NCI-H1436 (cell line): ENCODE measurements at regions not wholly inside any gene's neighbourhood (a gene's known extent, or its start where the extent isn't known, plus 50 kb on each side); places are given as distances from the start of the nearest gene placed in this dataset.

Source experiments
- DNase-seq: peaks from one replicate; lab custom pipeline; 2025; lab: John Stamatoyannopoulos, UW

DNA sequence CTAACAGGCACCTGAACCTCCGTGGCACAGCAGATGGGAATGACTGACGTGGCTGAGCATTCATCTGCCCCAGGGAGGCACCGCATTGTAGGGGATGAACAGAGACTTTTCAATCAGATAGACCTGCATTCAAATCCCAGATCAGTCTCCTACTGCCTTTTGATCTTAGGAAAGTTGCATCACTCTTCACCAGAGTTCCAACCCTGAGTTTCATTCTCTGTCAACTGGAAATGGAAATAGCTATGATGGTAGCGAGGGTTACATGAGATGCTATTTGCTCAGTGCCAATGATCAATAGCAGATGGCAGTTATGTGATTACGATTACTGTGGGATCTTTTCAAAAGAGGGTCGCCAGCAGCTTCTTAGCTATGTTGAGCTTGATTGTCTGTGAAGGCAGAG, 189.3 kb upstream of the RFC3 start:
- DNase-seq, result no peak

- DNase-seq, result no peak
Observed at GRCh38 chr13:33629605-33630360, 188.2 kb upstream of the RFC3 start.

DNA sequence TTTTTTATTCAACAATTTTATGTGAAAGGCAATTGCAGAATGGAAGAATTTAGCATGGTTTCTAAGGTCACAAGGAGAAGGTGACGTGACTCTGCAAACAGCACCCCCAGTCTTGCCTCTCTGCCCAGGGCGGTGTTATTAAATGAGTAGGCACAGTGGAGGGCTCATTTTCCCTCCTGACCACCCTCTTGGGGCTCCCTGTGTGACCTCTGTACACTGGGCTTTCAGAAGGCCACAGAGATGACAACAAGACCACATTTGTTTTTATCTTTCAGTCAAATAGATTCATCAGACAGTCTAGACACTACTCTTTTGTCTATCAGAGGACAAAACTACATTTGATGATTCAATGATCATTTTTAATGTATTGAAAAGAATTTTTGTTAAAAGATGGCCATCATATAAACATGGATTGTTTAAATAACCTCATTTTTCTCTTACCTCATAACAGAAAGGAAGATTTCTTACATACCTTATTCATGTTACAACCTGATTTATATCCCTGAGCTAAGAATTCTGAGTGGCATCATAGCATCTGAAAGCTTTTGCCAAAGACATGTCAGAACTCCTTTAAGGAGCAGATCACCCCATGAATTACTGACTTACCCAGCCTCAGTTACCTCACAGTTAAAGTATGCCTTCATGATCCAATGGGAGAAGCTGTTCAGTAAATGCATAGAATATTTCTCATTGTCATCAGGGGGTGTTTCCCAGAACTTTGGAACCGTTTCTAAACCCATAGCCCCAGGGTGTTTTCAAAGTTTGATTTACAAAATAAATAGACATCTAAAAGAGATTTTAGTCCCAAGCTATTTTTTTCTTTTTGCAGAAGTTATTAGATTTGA, 184.0 kb upstream of the RFC3 start:
- no peak for DNase-seq

- no peak for DNase-seq
Observed at GRCh38 chr13:33634546-33634982, 183.4 kb upstream of the RFC3 start.

DNA sequence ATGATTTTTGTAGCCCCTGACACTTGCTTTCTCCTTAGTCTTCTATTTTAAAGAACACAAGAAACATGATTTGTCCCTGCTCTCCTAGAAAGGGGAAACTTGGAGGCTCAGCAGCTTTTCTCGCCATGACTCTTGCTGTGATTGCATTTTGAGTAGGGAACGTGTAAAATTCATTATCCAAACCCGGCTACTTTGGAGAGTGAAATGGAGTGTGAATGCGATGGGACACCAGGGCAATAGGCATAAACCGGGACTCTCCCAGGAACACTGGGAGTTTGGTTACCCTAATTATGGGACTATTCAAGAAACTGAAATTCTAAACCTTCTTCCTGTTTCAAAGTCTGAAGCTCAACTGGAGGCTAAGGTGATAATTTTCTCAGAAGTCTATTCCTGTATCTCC, 181.7 kb upstream of the RFC3 start:
- no peak for DNase-seq

DNA sequence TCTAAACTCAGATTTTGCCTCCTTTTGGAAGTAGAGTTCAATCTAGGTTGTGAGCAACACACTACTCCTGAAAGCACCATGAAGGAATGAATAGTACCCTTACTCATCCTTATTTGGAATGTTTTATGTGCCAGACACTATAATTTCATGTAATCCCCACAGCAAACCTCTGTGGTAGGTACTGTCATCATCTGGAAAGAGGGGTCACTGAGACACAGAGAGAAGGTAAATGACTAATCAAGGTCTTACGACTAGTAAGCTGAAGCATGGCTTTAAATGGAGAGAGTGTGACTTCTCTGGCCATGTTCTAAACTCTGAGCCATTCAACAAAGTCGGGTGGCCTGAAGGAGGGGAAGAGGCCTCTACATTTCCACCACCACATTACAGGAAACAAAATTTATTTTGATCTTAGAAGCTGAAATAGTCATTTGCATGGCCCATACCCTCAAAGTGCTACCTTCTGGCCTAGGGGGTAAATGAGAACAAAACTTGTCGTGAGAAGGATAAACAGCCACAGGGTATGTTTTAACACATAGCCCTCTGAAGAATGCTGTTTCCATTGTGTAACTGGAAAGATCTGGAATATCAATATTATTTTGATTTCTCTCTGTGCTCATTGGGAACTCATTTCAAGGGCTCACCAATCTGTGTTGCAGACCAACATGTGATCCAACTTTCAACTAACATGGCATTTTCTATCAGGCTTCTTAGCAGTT, 180.8 kb upstream of the RFC3 start:
- no peak for DNase-seq

DNA sequence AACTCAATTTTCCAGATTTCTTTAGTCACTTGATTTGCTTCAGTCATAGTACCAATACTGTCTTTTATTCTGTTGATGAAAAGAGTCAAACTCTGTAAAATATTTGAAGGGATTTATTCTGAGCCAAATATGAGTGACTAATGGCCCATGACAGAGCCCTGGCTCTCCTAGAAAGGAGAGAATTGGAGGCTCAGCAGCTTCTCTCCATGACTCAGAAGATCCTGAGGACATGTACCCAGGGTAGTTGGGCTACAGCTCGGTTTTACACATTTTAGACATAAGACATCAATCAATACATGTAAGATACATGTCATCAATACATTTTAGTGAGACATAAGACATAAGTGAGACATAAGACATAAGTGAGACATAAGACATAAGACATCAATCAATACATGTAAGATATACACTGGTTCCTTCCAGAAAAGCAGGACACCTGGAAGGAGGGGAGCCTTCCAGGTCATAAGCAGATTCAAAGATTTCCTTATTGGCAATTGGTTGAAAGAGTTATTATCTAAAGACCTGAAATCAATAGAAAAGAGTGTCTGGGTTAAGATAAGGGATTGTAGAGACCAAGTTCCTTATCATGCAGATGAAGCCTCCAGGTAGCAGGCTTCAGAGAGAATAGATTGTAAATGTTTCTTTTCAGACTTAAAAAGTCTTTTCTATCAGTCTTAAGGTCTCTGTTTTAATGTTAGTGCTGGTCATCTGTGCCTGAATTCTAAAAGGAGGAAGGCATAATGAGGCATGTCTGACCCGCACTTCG, 179.8 kb upstream of the RFC3 start:
- no peak for DNase-seq

DNA sequence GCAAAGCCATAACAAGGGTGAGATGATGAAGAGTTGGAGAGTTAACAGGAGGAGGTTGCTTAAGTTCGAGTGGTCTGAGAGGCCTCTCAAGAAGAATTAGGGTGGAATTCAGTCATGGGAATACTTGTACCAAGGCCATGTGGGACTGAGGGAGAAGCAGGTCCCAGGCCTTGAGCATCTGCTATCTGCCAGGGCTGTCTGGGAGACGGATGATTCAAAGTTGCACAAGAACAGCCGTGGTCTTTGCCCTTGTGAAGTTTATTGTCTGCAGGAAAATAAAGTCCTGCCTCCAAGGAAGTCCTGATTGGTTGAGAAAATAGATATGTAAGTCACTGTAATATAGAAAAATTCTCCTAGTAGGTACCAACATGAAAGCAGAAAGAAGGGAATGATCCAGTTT, 178.8 kb upstream of the RFC3 start:
- DNase-seq, result no peak

- no peak for DNase-seq
Observed at GRCh38 chr13:33639626-33640080, 178.3 kb upstream of the RFC3 start.

DNA sequence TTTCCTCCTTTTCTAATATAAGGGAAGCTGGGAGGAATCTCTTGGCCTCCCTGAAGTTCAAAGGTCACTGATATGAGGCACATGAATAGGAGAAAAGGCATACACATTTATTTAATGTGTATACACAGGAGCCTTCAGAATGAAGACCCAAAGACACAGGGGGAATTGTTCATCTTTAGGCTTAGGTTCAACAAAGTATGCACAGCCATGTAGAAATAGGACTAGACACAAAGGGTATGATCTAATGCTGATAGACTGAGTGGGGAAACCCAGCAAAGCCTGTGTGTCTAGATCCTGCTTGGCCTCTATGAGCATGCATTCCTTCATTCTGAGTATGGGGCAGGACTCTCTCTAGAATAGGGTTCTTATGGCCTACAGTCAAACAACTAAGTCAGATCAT, 177.1 kb upstream of the RFC3 start:
- no peak for DNase-seq

DNA sequence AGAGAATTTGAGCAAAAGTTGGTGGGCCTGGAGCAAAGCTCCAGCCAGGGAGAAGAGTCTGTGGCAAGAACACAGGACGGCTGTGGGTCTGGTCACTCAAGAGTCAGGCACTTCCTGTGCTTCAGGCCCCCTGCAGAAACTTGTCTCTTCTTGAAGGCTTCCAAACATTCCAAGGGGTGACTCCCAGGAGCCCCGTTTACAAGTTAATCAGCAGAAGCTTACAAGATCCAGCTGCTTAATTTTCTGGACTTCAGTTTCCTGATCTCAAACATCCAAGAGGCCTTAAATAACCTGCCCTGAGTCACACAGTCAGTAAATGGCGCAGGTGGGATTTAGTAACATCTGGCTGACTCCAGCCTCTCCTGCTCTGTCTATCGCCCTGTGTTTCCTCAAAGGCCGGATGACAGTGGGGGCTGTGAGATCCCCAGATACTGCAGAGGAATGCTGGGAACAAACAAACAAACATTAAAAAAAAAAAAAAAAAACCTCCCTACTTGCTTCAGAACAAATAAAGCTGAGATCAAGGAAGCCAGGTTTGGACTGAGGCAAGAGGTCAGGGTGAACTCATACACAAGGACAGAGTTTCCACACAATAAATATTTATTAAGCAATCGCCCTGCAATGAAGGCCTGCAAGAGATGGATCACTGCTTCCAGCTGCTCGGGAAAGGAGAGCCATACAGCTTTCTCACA, 175.4 kb upstream of the RFC3 start:
- no peak for DNase-seq

- DNase-seq, result no peak
Observed at GRCh38 chr13:33644581-33645543, 173.1 kb upstream of the RFC3 start.

GRCh38 chr13:33645591-33646554, 172.1 kb upstream of the RFC3 start:
- no peak for DNase-seq

- no peak for DNase-seq
Observed at GRCh38 chr13:33649212-33649878, 168.6 kb upstream of the RFC3 start.

GRCh38 chr13:33651766-33652165, 166.2 kb upstream of the RFC3 start:
- no peak for DNase-seq

DNA sequence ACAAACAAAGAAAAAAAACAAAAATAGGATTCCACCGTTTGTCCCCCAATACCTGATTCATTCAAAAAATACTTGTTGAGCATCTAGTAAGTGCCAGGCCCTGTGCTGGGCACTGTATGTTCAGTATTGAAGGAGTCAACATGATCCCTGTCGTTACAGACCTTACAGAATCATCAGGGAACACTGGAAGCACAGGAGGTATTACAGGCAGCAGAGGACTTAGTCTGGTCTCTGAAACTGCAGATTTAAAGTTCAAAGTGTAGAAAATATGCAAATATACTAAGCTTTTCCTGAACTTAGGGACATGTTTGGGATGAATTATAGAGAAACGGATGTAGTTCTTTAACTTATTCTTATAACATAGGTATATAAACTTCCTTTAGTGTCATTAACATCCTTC, 160.7 kb upstream of the RFC3 start:
- no peak for DNase-seq

DNA sequence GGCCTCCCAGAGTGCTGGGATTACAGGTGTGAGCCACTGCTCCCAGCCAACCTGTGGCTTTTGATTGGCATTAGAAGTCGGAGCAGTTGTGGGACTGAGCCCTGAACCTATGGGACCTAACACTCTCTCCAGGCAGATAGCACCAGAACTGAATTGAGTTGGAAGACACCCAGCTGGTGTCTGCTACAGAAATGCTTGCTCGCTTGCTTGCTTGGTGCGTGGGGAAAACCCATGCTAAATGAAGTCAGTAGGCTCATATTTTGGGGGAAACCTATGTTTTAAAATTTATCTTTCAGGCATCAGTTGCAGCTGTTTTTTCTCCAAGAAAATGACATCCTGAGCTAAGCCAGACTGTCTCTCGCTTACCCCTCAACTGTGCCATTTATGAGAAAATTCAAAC, 158.5 kb upstream of the RFC3 start:
- DNase-seq, result no peak

- DNase-seq, result no peak
Observed at GRCh38 chr13:33659894-33660293, 158.1 kb upstream of the RFC3 start.
